GM19463 (cell line): ENCODE measurements at regions not wholly inside any gene's neighbourhood (a gene's known extent, or its start where the extent isn't known, plus 50 kb on each side); places are given as distances from the start of the nearest gene placed in this dataset.

Experiments used
- ATAC-seq: cut with Tn5 transposase; IDR thresholded peaks from one replicate; pipeline ENCODE4 v1.9.1; 2021; ENCODE audit warnings: mild to moderate bottlenecking, moderate library complexity; ENCODE audit not compliant: unreplicated experiment

GRCh38 chr18:62629031-62629430 is 86.3 kb upstream of the PHLPP1 start:
- no peak for ATAC-seq

DNA sequence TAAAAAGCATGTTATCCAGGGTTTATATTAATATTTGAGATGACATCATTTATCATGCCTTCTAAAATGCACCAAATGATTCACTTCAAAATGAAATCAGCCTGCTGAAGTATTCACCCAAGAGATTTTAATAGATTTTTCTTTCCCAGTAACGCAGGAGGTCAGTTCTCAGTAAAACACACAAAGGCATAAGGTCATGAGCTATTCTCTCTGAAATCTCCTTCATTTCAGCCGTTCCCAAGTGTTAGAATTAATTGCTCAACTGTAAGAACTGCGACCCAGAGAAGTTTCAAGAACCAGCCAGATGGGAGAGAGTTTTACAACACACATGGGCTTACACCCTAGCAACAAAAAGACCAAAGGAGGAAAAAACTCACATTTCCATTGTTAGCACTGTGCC is 84.2 kb upstream of the PHLPP1 start:
- no peak for ATAC-seq

DNA sequence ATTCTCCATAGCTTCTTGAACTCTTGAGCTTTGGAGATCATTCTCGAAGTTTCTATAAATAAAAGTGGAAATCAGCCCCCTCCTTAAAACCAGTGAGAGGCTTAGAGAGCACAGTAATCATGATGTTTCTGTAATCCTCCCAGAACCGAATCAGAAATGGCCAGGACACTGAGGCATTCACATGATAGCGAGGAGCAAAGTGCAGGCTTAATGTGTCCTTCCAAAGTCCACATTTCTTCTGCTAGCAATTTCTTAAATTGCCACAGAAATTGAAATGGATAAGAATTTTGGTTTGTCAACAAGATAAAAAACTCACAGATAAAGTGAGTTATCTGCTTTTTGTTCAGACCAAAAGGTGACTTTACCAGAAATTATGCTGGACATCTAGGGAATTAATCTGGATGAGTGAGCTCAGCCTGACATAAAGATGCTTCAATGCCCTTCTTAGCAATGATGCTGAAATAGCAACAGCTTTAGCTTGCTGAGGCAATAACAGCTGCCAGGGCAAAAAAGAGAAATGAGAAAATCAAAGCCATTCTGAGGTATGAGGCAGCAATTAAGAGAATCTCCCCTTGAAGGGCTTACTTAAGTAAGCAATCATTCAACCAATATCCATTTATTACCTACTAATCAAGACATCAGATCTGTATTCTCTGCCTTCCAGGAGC is 82.4 kb upstream of the PHLPP1 start:
- no peak for ATAC-seq

DNA sequence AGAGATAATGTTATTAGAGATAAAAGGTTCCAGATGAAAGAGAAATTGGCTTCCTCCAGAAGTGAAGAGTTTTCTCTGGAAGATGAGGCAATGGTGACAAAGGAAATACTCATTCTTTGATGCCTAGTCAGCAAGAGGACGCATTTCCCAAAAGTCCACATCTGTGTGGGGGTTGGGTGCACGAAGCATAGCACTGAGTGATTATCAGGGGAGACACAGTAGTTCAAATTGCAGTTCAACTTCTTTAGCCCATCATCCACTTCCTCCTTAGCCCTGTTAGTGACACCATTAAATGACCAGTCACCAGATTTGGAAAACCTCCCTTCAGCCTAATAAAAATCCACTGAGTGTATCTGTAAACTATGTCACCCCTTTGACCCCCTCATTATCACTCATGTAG is 80.9 kb upstream of the PHLPP1 start:
- no peak for ATAC-seq

DNA sequence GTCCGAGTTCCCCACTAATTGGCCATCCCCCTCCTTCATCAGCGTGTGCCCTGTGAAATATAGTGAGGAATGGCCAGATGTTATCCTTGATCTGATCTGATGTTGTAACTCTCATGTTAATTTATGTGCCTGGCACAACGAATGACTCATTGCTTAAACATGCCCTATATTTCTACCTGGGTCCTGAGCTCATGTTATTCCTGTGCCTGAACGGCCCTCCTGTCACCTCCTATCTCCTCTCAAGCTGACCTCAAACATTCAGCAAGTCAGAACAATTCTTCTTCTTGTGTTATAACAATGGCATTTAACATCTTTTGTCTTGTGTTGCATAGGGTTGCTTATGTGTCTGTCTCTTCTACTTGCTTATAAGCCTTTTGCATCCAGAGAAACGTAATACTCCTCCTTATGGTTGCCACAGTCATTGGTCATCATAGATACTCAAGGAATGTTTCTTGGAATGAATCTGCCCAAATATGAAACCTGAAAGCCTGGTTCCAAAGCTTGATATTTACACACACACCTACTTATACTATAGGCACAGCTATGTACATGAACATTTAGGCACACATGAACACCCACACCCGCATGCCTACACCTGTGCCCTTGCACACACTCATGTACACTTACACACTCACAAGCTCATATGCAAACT is 80.2 kb upstream of the PHLPP1 start:
- ATAC-seq, result no peak

GRCh38 chr18:62637403-62637802 is 77.9 kb upstream of the PHLPP1 start:
- no peak for ATAC-seq

- peak; percentile 73 for ATAC-seq
These were observed 77.3 kb upstream of the PHLPP1 start for GRCh38 chr18:62637807-62638687.

DNA sequence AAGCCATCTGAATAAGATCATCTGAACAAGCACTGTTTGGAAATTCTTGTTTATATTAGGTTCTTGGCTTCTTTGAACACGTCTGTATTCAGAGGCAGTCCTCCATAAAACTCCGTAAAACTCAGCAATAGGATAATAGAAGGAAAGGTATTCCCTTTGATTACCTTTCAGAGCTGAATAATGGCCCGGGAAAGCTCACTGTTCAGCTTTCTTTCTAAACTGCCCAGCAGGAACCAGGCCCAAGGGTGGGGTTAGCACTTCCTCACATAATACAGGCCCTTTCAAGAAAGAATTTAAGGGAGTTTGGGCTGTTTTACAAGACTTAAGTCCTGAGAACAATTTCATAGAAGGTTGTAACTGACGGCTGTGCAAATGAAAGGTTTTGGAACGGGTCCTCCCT is 72.2 kb upstream of the PHLPP1 start:
- ATAC-seq, result no peak

DNA sequence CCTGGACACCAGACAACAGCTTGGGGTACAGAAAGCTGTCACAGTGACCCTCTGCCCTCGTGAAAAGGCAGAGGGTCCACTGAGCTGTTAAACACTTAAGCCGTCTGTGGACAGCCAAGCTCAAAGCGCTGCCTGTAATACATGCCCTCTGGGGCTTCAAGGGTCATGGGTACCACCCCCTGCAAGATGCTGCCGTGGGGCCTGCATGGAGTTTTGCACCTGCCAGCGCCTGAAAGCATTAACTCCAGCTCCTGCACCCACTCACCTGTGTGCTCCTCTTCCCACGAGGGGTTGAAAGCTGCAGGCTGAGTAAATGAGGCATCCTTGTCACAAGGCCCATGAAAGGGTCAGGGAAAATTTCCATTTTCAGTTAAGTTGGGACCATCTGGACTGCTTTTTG is 70.6 kb upstream of the PHLPP1 start:
- ATAC-seq, result no peak

GRCh38 chr18:62647179-62647578 is 68.2 kb upstream of the PHLPP1 start:
- ATAC-seq, result no peak

DNA sequence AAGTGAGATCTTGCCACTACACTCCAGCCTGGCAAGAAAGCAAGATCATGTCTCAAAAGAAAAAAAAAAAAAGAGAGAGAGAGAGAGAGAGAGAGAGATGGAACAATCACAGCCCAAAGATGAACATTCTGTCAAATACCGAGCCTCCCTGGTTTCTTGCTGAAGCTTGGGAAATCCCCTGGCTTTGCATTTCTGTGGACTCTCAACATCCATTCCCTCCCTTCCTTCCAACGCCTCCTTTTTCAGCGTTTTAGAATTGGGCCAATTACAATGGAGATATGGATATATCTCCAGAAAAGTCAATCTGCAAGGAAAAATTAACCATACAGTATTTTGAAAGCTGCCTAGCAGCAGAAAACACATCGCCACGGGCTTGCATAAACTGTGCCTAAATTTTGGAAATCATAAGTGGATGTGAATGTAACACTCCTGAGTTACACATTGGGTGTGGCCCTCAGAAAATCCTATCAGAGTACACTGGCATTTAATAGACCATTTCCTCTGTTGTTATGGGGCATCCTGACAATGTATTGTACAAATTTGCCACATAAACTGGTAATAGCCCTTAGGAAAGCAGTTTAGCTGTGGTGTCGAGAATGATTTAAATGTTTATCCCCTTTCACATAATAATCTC is 67.2 kb upstream of the PHLPP1 start:
- no peak for ATAC-seq

GRCh38 chr18:62651276-62652056 is 63.9 kb upstream of the PHLPP1 start:
- peak; percentile 35 for ATAC-seq

DNA sequence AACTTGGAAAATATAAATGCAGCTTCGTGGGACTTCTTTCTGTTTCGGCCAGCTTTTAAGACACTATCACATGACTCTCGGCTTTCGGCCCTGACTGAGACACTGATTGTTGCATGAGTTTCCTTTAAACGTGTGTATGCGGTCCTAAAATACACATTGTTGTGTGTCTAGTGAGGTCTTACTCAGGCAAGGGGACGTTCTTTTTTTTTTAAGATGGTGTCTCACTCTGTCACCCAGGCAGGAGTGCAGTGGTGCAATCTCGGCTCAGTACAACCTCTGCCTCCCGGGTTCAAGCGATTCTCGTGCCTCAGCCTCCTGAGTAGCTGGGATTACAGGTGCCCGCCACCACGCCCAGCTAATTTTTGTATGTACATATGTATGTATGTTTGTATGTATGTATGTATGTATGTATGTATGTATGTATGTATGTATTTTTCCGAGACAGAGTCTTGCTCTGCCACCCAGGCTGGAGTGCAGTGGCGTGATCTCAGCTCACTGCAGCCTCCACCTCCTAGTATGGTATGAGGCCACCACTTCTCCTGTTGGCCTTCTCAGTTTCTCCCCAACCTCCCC is 63.2 kb upstream of the PHLPP1 start:
- peak; percentile 60 for ATAC-seq

GRCh38 chr18:62655520-62656219 is 59.7 kb upstream of the PHLPP1 start:
- no peak for ATAC-seq

DNA sequence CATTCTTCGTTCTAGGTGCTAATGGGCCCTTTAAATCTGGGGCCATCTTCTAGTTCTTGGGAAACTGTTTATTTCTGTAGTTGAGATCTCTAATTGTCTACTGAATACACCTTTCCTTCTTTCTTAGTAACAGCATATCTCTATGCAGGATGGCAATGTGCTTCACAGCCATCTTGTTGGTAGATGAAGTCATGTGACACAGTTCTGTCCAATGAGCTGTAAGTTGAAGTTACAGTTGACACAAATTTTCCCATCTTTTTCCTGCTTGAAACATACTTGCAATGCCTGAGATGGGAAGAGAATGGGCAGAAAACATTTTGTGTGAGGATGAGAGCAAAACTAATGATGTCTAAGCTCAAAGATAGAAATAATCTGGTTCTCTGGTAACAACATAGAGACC is 57.3 kb upstream of the PHLPP1 start:
- no peak for ATAC-seq

DNA sequence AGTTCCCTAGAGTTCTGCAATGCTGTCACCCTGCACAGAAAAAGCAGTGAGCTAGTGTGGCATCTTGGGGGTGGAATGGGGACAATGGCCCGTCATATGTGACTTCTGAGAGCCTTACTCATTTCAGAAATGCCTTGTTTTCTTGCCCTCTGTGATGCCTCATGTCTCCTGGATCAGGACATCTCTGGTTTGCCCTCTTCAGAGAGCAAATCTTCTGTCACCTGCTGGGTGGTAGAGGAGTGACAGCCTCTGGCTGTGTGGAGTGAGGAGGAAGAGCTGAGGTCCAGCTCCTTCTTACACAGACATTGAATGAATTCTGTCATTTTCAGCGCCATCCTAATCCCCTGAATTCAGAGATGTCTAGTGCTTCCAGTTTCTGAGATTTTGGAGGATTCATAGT is 55.6 kb upstream of the PHLPP1 start:
- no peak for ATAC-seq

GRCh38 chr18:62660691-62661090 is 54.6 kb upstream of the PHLPP1 start:
- no peak for ATAC-seq

GRCh38 chr18:62663731-62664336 is 51.5 kb upstream of the PHLPP1 start:
- ATAC-seq, result peak; percentile 90

DNA sequence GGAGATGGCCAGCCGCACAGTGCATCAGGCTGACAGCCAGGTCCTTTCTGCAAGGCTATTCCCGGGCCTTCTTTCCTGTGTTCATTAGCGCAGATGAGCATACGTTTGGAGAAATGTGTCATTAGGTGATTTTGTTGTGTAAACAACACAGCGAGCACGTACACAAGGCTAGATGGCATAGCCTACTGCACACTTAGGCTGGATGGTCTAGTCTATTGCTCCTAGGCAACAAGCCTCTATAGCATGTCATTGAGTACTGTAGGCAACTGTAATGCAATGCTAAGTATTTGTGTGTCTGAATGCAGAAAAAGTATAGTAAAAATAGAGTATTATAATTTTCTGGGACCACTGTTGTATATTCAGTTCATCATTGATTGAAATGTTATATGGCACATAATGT is 50.9 kb upstream of the PHLPP1 start:
- peak; percentile 6 for ATAC-seq
